CD14-positive monocyte (primary cell): ENCODE measurements at regions not wholly inside any gene's neighbourhood (a gene's known extent, or its start where the extent isn't known, plus 50 kb on each side); places are given as distances from the start of the nearest gene placed in this dataset.

ENCODE experiments used
- DNase-seq, 3 donors: peaks; one replicate each; pipeline ENCODE4 v3.0.0-alpha.2; 2011 to 2022
- H2AFZ ChIP-seq: 2 replicates; pipeline ENCODE4 v1.6.0; 2012; ENCODE audit warnings: mild to moderate bottlenecking, low read depth, low read length, inconsistent platforms; ENCODE audit not compliant: insufficient read depth, poor library complexity, severe bottlenecking
- H3K27ac ChIP-seq, 2 donors: 1 replicate in 1 of 2; 2 replicates in 1 of 2; pipeline ENCODE4 v1.5.1; 2012 to 2013; ENCODE audit warnings: low read length in 2 of 2, control low read depth in 1 of 2, inconsistent platforms in 1 of 2, low read depth in 1 of 2, mild to moderate bottlenecking in 1 of 2
- H3K27me3 ChIP-seq, 2 donors: one replicate each; pipeline versions ENCODE4 v1.6.0 to v1.6.1; 2011 to 2013; ENCODE audit warnings: low read length in 2 of 2; ENCODE audit not compliant: control insufficient read depth in 2 of 2, insufficient read depth in 2 of 2
- H3K36me3 ChIP-seq, 2 donors: replicated peaks in 1 of 2; 1 replicate in 1 of 2; 2 replicates in 1 of 2; pipeline versions ENCODE4 v1.5.1 to v1.6.1; 2012 to 2013; ENCODE audit warnings: low read length in 2 of 2, control low read depth in 1 of 2, inconsistent platforms in 1 of 2, mild to moderate bottlenecking in 1 of 2; ENCODE audit not compliant: insufficient read depth in 2 of 2, control insufficient read depth in 1 of 2
- H3K4me1 ChIP-seq, 2 donors: 1 replicate in 1 of 2; 2 replicates in 1 of 2; pipeline versions ENCODE4 v1.5.1 to v1.6.1; 2012 to 2013; ENCODE audit warnings: low read length in 2 of 2, control low read depth in 1 of 2, inconsistent platforms in 1 of 2, mild to moderate bottlenecking in 1 of 2, moderate library complexity in 1 of 2; ENCODE audit not compliant: insufficient read depth in 2 of 2, control insufficient read depth in 1 of 2
- H3K4me2 ChIP-seq: replicated peaks from 2 replicates; pipeline ENCODE3; 2012; ENCODE audit warnings: low read length, moderate library complexity, mild to moderate bottlenecking; ENCODE audit not compliant: poor library complexity, severe bottlenecking; ENCODE audit errors: extremely low read depth
- H3K4me3 ChIP-seq, 3 experiments: fragments of 200-600 bp in 1 of 3; sonication (generic) in 1 of 3; replicated peaks in 1 of 3; 1 replicate in 2 of 3; 2 replicates in 1 of 3; pipeline ENCODE4 v1.5.1; 2011 to 2013; ENCODE audit warnings: low read length in 3 of 3, mild to moderate bottlenecking in 3 of 3, control low read depth in 2 of 3, low read depth in 2 of 3, inconsistent platforms in 1 of 3, moderate library complexity in 1 of 3
- H3K79me2 ChIP-seq: 2 replicates; pipeline ENCODE4 v1.6.0; 2012; ENCODE audit warnings: mild to moderate bottlenecking, control low read depth, inconsistent platforms, low read length, moderate library complexity; ENCODE audit not compliant: insufficient read depth
- H3K9ac ChIP-seq: 2 replicates; pipeline ENCODE4 v1.6.0; 2017; ENCODE audit warnings: low read length, mild to moderate bottlenecking; ENCODE audit not compliant: insufficient read depth, poor library complexity, severe bottlenecking
- H3K9me3 ChIP-seq, 2 donors: replicated peaks in 1 of 2; 1 replicate in 1 of 2; 2 replicates in 1 of 2; pipeline versions ENCODE4 v1.5.1 to v1.6.1; 2012 to 2013; ENCODE audit warnings: low read length in 2 of 2, control low read depth in 1 of 2; ENCODE audit not compliant: control insufficient read depth in 1 of 2, insufficient read depth in 1 of 2
- H4K20me1 ChIP-seq: 2 replicates; pipeline ENCODE4 v1.6.0; 2012; ENCODE audit warnings: mild to moderate bottlenecking, low read length, control low read depth, moderate library complexity; ENCODE audit not compliant: insufficient read depth
- H3K27ac Mint-ChIP-seq, 7 donors: one replicate each; pipeline ENCODE4 v1.8.0; 2020; ENCODE audit warnings: mild to moderate bottlenecking in 7 of 7, mixed read lengths in 7 of 7, moderate library complexity in 6 of 7, inconsistent platforms in 2 of 7
- H3K27me3 Mint-ChIP-seq, 3 donors: one replicate each; pipeline ENCODE4 v1.8.0; 2021 to 2022; ENCODE audit warnings: low read depth in 3 of 3, mild to moderate bottlenecking in 3 of 3, mixed read lengths in 3 of 3, moderate library complexity in 3 of 3, inconsistent platforms in 1 of 3
- H3K36me3 Mint-ChIP-seq, 2 donors: one replicate each; pipeline ENCODE4 v1.8.0; 2020; ENCODE audit warnings: mixed read lengths in 2 of 2, inconsistent platforms in 1 of 2, mild to moderate bottlenecking in 1 of 2
- H3K4me1 Mint-ChIP-seq: one replicate; pipeline ENCODE4 v1.8.0; 2020; ENCODE audit warnings: mild to moderate bottlenecking, mixed read lengths
- H3K4me3 Mint-ChIP-seq, 2 donors: one replicate each; pipeline ENCODE4 v1.8.0; 2020; ENCODE audit warnings: mild to moderate bottlenecking in 2 of 2, mixed read lengths in 2 of 2, moderate library complexity in 1 of 2
- H3K9me3 Mint-ChIP-seq, 7 donors: one replicate each; pipeline ENCODE4 v1.8.0; 2020 to 2022; ENCODE audit warnings: mixed read lengths in 7 of 7, mild to moderate bottlenecking in 6 of 7, moderate library complexity in 6 of 7, inconsistent platforms in 2 of 7
- CTCF ChIP-seq: fragments of 200-600 bp; IDR thresholded peaks from one replicate; pipeline ENCODE4 v1.8.0; 2022; ENCODE audit warnings: antibody characterized with exemption, mild to moderate bottlenecking
- WGBS: methylation state at CpG from one replicate; pipeline ENCODE4 v1.1.5; 2013; ENCODE audit warnings: missing lambda C conversion rate; ENCODE audit not compliant: insufficient coverage; 5-methylcytosine and 5-hydroxymethylcytosine counted together
- intact Hi-C, 2 donors: fragments of 100-400 bp; cut with micrococcal nuclease; formaldehyde crosslinking; loops; one replicate each; pipeline versions ENCODE4 v1.15.0 to v1.15.1; 2023

- Mint-ChIP-seq H3K4me1 (peaks cover 3% of the 10 kb centered on the region), H3K27ac (peak overlapping the region in 1 of 7 donors; percentile 31), H3K4me3 (no peak overlapping the region), H3K9me3 (no peaks in the 10 kb centered on the region), H3K36me3 (no peaks in the 10 kb centered on the region), H3K27me3 (peaks cover 0 to 2% (median 2%) of the 10 kb centered on the region in 3 donors)
- H3K27me3 ChIP-seq, result no peaks in the 10 kb centered on the region
- H3K4me2 ChIP-seq, result no peak overlapping the region
- H3K9me3 ChIP-seq, result no peaks in the 10 kb centered on the region
- H2AFZ ChIP-seq, result no peak overlapping the region
- H4K20me1 ChIP-seq, result no peaks in the 10 kb centered on the region
- no peak overlapping the region for H3K4me3 ChIP-seq
- H3K79me2 ChIP-seq, result no peaks in the 10 kb centered on the region
- H3K9ac ChIP-seq, result no peak overlapping the region
- WGBS, result no CpG with 5 or more reads among the region's 5 CpGs
- H3K4me1 ChIP-seq, result no peaks in the 10 kb centered on the region
- TF ChIP-seq CTCF, result no peak
- DNase-seq, result no peak
- H3K36me3 ChIP-seq, result no peaks in the 10 kb centered on the region
- intact Hi-C loops, result no loop called here
- H3K27ac ChIP-seq, result no peak overlapping the region
Measured at GRCh38 chr11:111169367-111169766, 76.2 kb upstream of the POU2AF2 start.

DNA sequence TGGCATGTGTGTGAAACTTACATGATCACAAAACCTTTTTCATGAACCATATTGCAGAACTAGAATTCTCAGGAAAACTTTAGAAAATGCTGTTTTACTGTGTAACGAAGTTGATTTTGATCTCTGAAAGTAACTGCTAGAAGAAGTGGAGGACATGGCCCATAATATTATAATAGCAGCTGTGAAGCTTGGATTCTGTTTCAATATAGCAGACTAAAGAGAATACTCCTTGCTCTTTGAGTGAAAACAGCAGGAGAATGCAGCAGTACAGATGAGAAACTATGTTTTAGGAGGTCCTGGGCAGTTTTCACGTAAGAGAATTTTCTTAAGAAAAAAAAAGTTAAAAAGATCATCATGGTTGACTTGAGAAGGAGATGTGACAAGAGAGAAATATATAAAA is 76.7 kb upstream of the POU2AF2 start:
- Mint-ChIP-seq H3K27ac (no peak overlapping the region), H3K36me3 (no peaks in the 10 kb centered on the region), H3K4me3 (no peak overlapping the region), H3K9me3 (no peaks in the 10 kb centered on the region), H3K27me3 (peaks cover 0 to 2% (median 2%) of the 10 kb centered on the region in 3 donors), H3K4me1 (peaks cover 3% of the 10 kb centered on the region)
- no peak overlapping the region for H2AFZ ChIP-seq
- H3K4me1 ChIP-seq, result no peaks in the 10 kb centered on the region
- no peaks in the 10 kb centered on the region for H3K36me3 ChIP-seq
- H3K79me2 ChIP-seq, result no peaks in the 10 kb centered on the region
- no peaks in the 10 kb centered on the region for H3K27me3 ChIP-seq
- no CpG with 5 or more reads among the region's 2 CpGs for WGBS
- no peak for TF ChIP-seq CTCF
- H3K4me2 ChIP-seq, result no peak overlapping the region
- H3K9me3 ChIP-seq, result no peaks in the 10 kb centered on the region
- no peaks in the 10 kb centered on the region for H4K20me1 ChIP-seq
- H3K27ac ChIP-seq, result no peak overlapping the region
- no peak overlapping the region for H3K4me3 ChIP-seq
- no peak overlapping the region for H3K9ac ChIP-seq
- intact Hi-C loops, result no loop called here
- DNase-seq, result no peak
